ENCODE measurements at regions not wholly inside any gene's neighbourhood (a gene's known extent, or its start where the extent isn't known, plus 50 kb on each side); places are given as distances from the start of the nearest gene placed in this dataset.

- TF ChIP-seq CTCF (IDR thresholded peaks at IDR 0.05) (no peak), EZH2 (IDR thresholded peaks at IDR 0.05; ENCODE audit: borderline replicate concordance, insufficient read depth, low read depth, low read length, poor library complexity, severe bottlenecking) (no peak)
Observed at GRCh38 chr9:107759823-107760166, 270.2 kb upstream of the KLF4 start.

All from B cell (primary cell).